ENCODE measurements at regions not wholly inside any gene's neighbourhood (a gene's known extent, or its start where the extent isn't known, plus 50 kb on each side); places are given as distances from the start of the nearest gene placed in this dataset.
A peak's percentile ranks its signal among the peaks of the same experiment; 100 is the strongest.
"Not testable (repeated sequence)": the region's sequence is repeated elsewhere in the genome, so short reads cannot be mapped to it uniquely, and the experiment has no call there.

GRCh38 chr12:34203866-34204620 is 181.7 kb downstream of the ALG10 start:
- DNase-seq = no peak

GRCh38 chr12:34204830-34205285 is 182.6 kb downstream of the ALG10 start:
- no peak for DNase-seq

GRCh38 chr12:34205401-34205800 is 183.1 kb downstream of the ALG10 start:
- no peak for DNase-seq

GRCh38 chr12:34206061-34206785 is 183.9 kb downstream of the ALG10 start:
- DNase-seq = no peak

- DNase-seq = no peak
Observed at GRCh38 chr12:34207858-34208257, 185.6 kb downstream of the ALG10 start.

GRCh38 chr12:34208331-34209258 is 186.3 kb downstream of the ALG10 start:
- no peak for DNase-seq

GRCh38 chr12:34209259-34209835 is 187.1 kb downstream of the ALG10 start:
- no peak for DNase-seq

GRCh38 chr12:34210183-34210582 is 187.9 kb downstream of the ALG10 start:
- no peak for DNase-seq

- DNase-seq = no peak
Observed at GRCh38 chr12:34210689-34211530, 188.6 kb downstream of the ALG10 start.

- DNase-seq = no peak
Observed at GRCh38 chr12:34212651-34213050, 190.4 kb downstream of the ALG10 start.

GRCh38 chr12:34214011-34214410 is 191.7 kb downstream of the ALG10 start:
- no peak for DNase-seq

- DNase-seq = no peak
Observed at GRCh38 chr12:34215213-34215892, 193.1 kb downstream of the ALG10 start.

GRCh38 chr12:34215893-34216285 is 193.6 kb downstream of the ALG10 start:
- DNase-seq = no peak

- no peak for DNase-seq
Observed at GRCh38 chr12:34217660-34218059, 195.4 kb downstream of the ALG10 start.

GRCh38 chr12:34218193-34219045 is 196.1 kb downstream of the ALG10 start:
- DNase-seq = peak; percentile 52 to 71

- no peak for DNase-seq
Observed at GRCh38 chr12:34219046-34219770, 196.9 kb downstream of the ALG10 start.

GRCh38 chr12:34220079-34220478 is 197.8 kb downstream of the ALG10 start:
- not testable (repeated sequence) for DNase-seq

- DNase-seq = no peak
Observed at GRCh38 chr12:34223640-34224039, 201.3 kb downstream of the ALG10 start.

- DNase-seq = not testable (repeated sequence)
Observed at GRCh38 chr12:34226044-34226443, 203.7 kb downstream of the ALG10 start.

Measured in CD4-positive, alpha-beta T cell treated with Interferon alpha-2 for 1 hour (primary cell).